A673 (cell line): ENCODE measurements at regions not wholly inside any gene's neighbourhood (a gene's known extent, or its start where the extent isn't known, plus 50 kb on each side); places are given as distances from the start of the nearest gene placed in this dataset.

Source experiments
- BruUV-seq: library from RNA; stranded (reverse); fragments of 400-500 nt; replicated peaks from 2 replicates; lab custom pipeline; 2021; lab: Mats Ljungman, UMichigan
- CTCF ChIA-PET: fragments of 300-600 bp; sonication (Branson Sonifier 250); formaldehyde crosslinking; loops from one replicate; lab custom pipeline; 2022; ENCODE audit warnings: antibody characterized with exemption; lab: Charles Lee
- POLR2A ChIA-PET: fragments of 300-600 bp; sonication (Branson Sonifier 250); formaldehyde crosslinking; loops from one replicate; lab custom pipeline; 2022; ENCODE audit warnings: antibody characterized with exemption; ENCODE audit not compliant: low non-redundant PET; lab: Charles Lee
- DNase-seq: peaks from one replicate; pipeline ENCODE4 v3.0.0-alpha.2; 2015; ENCODE audit warnings: low spot score
- H3K27ac ChIP-seq: fragments of 200-600 bp; sonication (generic); 2 replicates; pipeline ENCODE4 v1.5.1; 2016; ENCODE audit warnings: mixed run types, low read depth, mild to moderate bottlenecking, mixed read lengths, antibody characterized with exemption, low read length; ENCODE audit not compliant: poor library complexity, severe bottlenecking
- H3K27me3 ChIP-seq: fragments of 200-600 bp; sonication (generic); replicated peaks from 2 replicates; pipeline ENCODE4 v1.6.1; 2017; ENCODE audit warnings: mixed run types, low read depth, mild to moderate bottlenecking, mixed read lengths, antibody characterized with exemption, low read length; ENCODE audit not compliant: insufficient read depth, poor library complexity
- H3K36me3 ChIP-seq: fragments of 200-600 bp; sonication (generic); 2 replicates; pipeline ENCODE4 v1.6.1; 2016; ENCODE audit warnings: mixed run types, mild to moderate bottlenecking, mixed read lengths, antibody characterized with exemption, low read length; ENCODE audit not compliant: insufficient read depth, poor library complexity, severe bottlenecking
- H3K4me1 ChIP-seq: fragments of 200-600 bp; sonication (generic); 2 replicates; pipeline ENCODE4 v1.6.1; 2017; ENCODE audit warnings: mixed run types, mild to moderate bottlenecking, mixed read lengths, antibody characterized with exemption, low read length; ENCODE audit not compliant: insufficient read depth, poor library complexity, severe bottlenecking
- H3K4me3 ChIP-seq: fragments of 200-600 bp; sonication (generic); 2 replicates; pipeline ENCODE4 v1.5.1; 2016; ENCODE audit warnings: low read depth, mixed run types, mild to moderate bottlenecking, mixed read lengths, low read length; ENCODE audit not compliant: poor library complexity, severe bottlenecking
- H3K9me3 ChIP-seq: fragments of 200-600 bp; sonication (generic); 2 replicates; pipeline ENCODE4 v1.6.1; 2016; ENCODE audit warnings: mixed run types, low read depth, mild to moderate bottlenecking, mixed read lengths, antibody characterized with exemption, low read length; ENCODE audit not compliant: poor library complexity, severe bottlenecking
- EZH2 ChIP-seq: fragments of 200-600 bp; sonication (generic); IDR thresholded peaks from 2 replicates; pipeline ENCODE4 v1.6.1; 2017; ENCODE audit warnings: borderline replicate concordance, low read depth, mild to moderate bottlenecking, mixed read lengths, antibody characterized with exemption, low read length; ENCODE audit not compliant: poor library complexity, severe bottlenecking
- intact Hi-C: fragments of 100-400 bp; cut with micrococcal nuclease; formaldehyde crosslinking; loops from one replicate; pipeline ENCODE4 v1.10.0; 2022; ENCODE audit not compliant: unreplicated experiment
- TF ChIP-seq, protein P1 (sequence below): fragments of 300-800, 200-600 bp; sonication (generic); conservative IDR thresholded peaks from 2 replicates; pipeline ENCODE4 v1.5.1; 2017; ENCODE audit warnings: low read depth, mild to moderate bottlenecking, antibody characterized with exemption, low read length, moderate library complexity, mixed read lengths

- Histone ChIP-seq H3K4me3 (no peak overlapping the region), H3K36me3 (no peaks in the 10 kb centered on the region), H3K9me3 (no peaks in the 10 kb centered on the region), H3K27me3 (no peaks in the 10 kb centered on the region), H3K27ac (no peak overlapping the region), H3K4me1 (no peaks in the 10 kb centered on the region)
- ChIA-PET POLR2A (no interaction called here), CTCF (no interaction called here)
- TF ChIP-seq, protein P1, sequence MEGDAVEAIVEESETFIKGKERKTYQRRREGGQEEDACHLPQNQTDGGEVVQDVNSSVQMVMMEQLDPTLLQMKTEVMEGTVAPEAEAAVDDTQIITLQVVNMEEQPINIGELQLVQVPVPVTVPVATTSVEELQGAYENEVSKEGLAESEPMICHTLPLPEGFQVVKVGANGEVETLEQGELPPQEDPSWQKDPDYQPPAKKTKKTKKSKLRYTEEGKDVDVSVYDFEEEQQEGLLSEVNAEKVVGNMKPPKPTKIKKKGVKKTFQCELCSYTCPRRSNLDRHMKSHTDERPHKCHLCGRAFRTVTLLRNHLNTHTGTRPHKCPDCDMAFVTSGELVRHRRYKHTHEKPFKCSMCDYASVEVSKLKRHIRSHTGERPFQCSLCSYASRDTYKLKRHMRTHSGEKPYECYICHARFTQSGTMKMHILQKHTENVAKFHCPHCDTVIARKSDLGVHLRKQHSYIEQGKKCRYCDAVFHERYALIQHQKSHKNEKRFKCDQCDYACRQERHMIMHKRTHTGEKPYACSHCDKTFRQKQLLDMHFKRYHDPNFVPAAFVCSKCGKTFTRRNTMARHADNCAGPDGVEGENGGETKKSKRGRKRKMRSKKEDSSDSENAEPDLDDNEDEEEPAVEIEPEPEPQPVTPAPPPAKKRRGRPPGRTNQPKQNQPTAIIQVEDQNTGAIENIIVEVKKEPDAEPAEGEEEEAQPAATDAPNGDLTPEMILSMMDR = no peak
- TF ChIP-seq EZH2 = no peak
- intact Hi-C loops = no loop called here
- no peak for DNase-seq
- BruUV-seq = no TSS peak
Observed at GRCh38 chr3:28612232-28612631, 263.6 kb upstream of the AZI2 start.

DNA sequence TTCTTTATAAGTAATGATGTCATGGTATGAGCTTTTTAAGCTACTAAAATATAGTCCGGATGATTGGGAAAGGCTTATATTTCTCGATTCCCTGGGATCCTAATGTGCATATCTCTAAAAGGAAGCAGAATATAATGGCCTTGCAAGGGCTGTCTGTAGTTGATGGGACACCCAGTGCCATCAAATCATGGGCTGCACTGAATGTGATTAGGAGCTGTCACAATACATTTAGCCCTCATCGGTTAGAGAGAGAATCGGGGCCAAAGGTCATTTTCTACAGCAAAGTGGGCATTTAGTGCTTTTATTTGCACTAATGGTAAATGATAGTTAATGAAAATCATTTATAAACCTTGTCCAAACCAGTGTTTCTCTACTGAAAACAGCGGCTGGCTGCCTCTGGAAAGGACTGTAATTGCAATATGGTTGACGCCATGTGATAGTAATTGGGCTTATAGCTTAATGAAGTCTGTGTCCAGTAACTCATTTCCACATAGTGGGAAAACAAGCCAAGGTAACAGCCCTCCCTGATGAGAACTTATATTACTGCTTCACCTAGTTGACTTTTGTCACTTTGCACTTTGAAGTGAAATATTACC, 265.0 kb upstream of the AZI2 start:
- no peaks in the 10 kb centered on the region for H3K36me3 ChIP-seq
- POLR2A ChIA-PET = no interaction called here
- no peak overlapping the region for H3K27ac ChIP-seq
- no TSS peak for BruUV-seq
- H3K4me3 ChIP-seq = no peak overlapping the region
- DNase-seq = no peak
- H3K27me3 ChIP-seq = no peaks in the 10 kb centered on the region
- CTCF ChIA-PET = no interaction called here
- TF ChIP-seq, protein P1 = no peak
- no peak for TF ChIP-seq EZH2
- no peaks in the 10 kb centered on the region for H3K4me1 ChIP-seq
- intact Hi-C loops = no loop called here
- H3K9me3 ChIP-seq = no peaks in the 10 kb centered on the region

GRCh38 chr3:28615071-28615470, 266.4 kb upstream of the AZI2 start:
- ChIA-PET POLR2A (no interaction called here), CTCF (no interaction called here)
- DNase-seq = no peak
- intact Hi-C loops = no loop called here
- BruUV-seq = no TSS peak
- Histone ChIP-seq H3K27me3 (no peaks in the 10 kb centered on the region), H3K4me1 (no peaks in the 10 kb centered on the region), H3K27ac (no peak overlapping the region), H3K4me3 (no peak overlapping the region), H3K9me3 (no peaks in the 10 kb centered on the region), H3K36me3 (no peaks in the 10 kb centered on the region)
- TF ChIP-seq EZH2 = no peak
- TF ChIP-seq, protein P1 = no peak
